SK-N-SH (cell line): ENCODE measurements at regions not wholly inside any gene's neighbourhood (a gene's known extent, or its start where the extent isn't known, plus 50 kb on each side); places are given as distances from the start of the nearest gene placed in this dataset.

Experiments
- CHD2 ChIP-seq: fragments of 150-350 bp; IDR thresholded peaks from 2 replicates; pipeline ENCODE4 v1.6.1; 2018; ENCODE audit warnings: low read length; ENCODE audit not compliant: partially characterized antibody
- ELF1 ChIP-seq: IDR thresholded peaks from 2 replicates; pipeline ENCODE4 v1.4.0; 2012
- EP300 ChIP-seq, 2 experiments: IDR thresholded peaks; 2 replicates each; pipeline versions ENCODE4 v1.4.0 to v1.6.1; 2012; ENCODE audit warnings: borderline replicate concordance in 1 of 2, low read depth in 1 of 2, low read length in 1 of 2
- EZH2phosphoT487 ChIP-seq: fragments of 200-600 bp; sonication (generic); IDR thresholded peaks from 2 replicates; pipeline ENCODE4 v1.6.1; 2017; ENCODE audit warnings: low read depth, mixed run types, mild to moderate bottlenecking, antibody characterized with exemption, moderate library complexity, borderline replicate concordance
- JUND ChIP-seq: IDR thresholded peaks from 2 replicates; pipeline ENCODE4 v1.4.0; 2012
- RFX5 ChIP-seq: IDR thresholded peaks from 2 replicates; pipeline ENCODE4 v1.6.1; 2012; ENCODE audit warnings: mild to moderate bottlenecking, improper control_type of control experiment, low read length
- RXRA ChIP-seq: IDR thresholded peaks from 2 replicates; pipeline ENCODE4 v1.4.0; 2012; ENCODE audit warnings: low read depth, mild to moderate bottlenecking, borderline replicate concordance
- TF ChIP-seq, protein P1 (sequence below): fragments of 200-600 bp; sonication (generic); IDR thresholded peaks from 2 replicates; pipeline ENCODE4 v1.6.1; 2017; ENCODE audit warnings: antibody characterized with exemption, mild to moderate bottlenecking, moderate library complexity
- TF ChIP-seq, protein P2 (sequence below): IDR thresholded peaks from 2 replicates; pipeline ENCODE4; 2012
- TF ChIP-seq, protein P3 (sequence below): IDR thresholded peaks from 2 replicates; pipeline ENCODE4 v1.4.0; 2012; ENCODE audit warnings: low read depth
- TF ChIP-seq, protein P4 (sequence below): IDR thresholded peaks from 2 replicates; pipeline ENCODE4 v1.4.0; 2012; ENCODE audit warnings: low read depth, borderline replicate concordance
- TF ChIP-seq, protein P5 (sequence below): IDR thresholded peaks from 2 replicates; pipeline ENCODE4 v1.6.1; 2012; ENCODE audit warnings: mild to moderate bottlenecking, low read depth, low read length, moderate library complexity

DNA sequence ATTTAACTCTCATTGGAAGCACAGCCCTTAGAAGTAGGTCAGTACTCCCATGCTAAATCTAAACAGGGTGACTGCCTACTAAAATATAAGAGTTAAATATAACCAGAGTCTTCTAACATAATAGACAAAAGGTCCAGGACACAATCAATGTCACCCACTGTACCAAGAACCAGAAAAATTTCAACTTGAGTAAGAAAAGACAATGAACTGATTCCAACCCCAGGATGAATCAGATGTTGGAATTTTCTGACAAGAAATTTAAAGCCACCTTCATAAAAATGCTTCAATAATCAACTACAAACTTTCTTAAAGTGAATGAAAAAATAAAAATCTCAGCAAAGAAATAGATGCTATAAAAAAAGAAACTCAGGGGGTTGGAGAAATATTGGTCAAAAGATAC lies 71.3 kb upstream of the NPAS2 start:
- TF ChIP-seq, protein P1, sequence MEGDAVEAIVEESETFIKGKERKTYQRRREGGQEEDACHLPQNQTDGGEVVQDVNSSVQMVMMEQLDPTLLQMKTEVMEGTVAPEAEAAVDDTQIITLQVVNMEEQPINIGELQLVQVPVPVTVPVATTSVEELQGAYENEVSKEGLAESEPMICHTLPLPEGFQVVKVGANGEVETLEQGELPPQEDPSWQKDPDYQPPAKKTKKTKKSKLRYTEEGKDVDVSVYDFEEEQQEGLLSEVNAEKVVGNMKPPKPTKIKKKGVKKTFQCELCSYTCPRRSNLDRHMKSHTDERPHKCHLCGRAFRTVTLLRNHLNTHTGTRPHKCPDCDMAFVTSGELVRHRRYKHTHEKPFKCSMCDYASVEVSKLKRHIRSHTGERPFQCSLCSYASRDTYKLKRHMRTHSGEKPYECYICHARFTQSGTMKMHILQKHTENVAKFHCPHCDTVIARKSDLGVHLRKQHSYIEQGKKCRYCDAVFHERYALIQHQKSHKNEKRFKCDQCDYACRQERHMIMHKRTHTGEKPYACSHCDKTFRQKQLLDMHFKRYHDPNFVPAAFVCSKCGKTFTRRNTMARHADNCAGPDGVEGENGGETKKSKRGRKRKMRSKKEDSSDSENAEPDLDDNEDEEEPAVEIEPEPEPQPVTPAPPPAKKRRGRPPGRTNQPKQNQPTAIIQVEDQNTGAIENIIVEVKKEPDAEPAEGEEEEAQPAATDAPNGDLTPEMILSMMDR: no peak
- TF ChIP-seq CHD2: no peak
- TF ChIP-seq ELF1: no peak
- TF ChIP-seq, protein P2, sequence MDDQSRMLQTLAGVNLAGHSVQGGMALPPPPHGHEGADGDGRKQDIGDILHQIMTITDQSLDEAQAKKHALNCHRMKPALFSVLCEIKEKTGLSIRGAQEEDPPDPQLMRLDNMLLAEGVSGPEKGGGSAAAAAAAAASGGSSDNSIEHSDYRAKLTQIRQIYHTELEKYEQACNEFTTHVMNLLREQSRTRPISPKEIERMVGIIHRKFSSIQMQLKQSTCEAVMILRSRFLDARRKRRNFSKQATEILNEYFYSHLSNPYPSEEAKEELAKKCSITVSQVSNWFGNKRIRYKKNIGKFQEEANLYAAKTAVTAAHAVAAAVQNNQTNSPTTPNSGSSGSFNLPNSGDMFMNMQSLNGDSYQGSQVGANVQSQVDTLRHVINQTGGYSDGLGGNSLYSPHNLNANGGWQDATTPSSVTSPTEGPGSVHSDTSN: no peak
- TF ChIP-seq EP300 (IDR thresholded peaks at IDR 0.05; ENCODE audit: borderline replicate concordance in 1 of 2, low read depth in 1 of 2, low read length in 1 of 2): no peak
- TF ChIP-seq RXRA: no peak
- TF ChIP-seq, protein P3, sequence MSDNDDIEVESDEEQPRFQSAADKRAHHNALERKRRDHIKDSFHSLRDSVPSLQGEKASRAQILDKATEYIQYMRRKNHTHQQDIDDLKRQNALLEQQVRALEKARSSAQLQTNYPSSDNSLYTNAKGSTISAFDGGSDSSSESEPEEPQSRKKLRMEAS: no peak
- TF ChIP-seq JUND: no peak
- TF ChIP-seq, protein P4, sequence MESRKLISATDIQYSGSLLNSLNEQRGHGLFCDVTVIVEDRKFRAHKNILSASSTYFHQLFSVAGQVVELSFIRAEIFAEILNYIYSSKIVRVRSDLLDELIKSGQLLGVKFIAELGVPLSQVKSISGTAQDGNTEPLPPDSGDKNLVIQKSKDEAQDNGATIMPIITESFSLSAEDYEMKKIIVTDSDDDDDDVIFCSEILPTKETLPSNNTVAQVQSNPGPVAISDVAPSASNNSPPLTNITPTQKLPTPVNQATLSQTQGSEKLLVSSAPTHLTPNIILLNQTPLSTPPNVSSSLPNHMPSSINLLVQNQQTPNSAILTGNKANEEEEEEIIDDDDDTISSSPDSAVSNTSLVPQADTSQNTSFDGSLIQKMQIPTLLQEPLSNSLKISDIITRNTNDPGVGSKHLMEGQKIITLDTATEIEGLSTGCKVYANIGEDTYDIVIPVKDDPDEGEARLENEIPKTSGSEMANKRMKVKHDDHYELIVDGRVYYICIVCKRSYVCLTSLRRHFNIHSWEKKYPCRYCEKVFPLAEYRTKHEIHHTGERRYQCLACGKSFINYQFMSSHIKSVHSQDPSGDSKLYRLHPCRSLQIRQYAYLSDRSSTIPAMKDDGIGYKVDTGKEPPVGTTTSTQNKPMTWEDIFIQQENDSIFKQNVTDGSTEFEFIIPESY: no peak
- TF ChIP-seq RFX5: no peak
- TF ChIP-seq, protein P5, sequence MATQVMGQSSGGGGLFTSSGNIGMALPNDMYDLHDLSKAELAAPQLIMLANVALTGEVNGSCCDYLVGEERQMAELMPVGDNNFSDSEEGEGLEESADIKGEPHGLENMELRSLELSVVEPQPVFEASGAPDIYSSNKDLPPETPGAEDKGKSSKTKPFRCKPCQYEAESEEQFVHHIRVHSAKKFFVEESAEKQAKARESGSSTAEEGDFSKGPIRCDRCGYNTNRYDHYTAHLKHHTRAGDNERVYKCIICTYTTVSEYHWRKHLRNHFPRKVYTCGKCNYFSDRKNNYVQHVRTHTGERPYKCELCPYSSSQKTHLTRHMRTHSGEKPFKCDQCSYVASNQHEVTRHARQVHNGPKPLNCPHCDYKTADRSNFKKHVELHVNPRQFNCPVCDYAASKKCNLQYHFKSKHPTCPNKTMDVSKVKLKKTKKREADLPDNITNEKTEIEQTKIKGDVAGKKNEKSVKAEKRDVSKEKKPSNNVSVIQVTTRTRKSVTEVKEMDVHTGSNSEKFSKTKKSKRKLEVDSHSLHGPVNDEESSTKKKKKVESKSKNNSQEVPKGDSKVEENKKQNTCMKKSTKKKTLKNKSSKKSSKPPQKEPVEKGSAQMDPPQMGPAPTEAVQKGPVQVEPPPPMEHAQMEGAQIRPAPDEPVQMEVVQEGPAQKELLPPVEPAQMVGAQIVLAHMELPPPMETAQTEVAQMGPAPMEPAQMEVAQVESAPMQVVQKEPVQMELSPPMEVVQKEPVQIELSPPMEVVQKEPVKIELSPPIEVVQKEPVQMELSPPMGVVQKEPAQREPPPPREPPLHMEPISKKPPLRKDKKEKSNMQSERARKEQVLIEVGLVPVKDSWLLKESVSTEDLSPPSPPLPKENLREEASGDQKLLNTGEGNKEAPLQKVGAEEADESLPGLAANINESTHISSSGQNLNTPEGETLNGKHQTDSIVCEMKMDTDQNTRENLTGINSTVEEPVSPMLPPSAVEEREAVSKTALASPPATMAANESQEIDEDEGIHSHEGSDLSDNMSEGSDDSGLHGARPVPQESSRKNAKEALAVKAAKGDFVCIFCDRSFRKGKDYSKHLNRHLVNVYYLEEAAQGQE: no peak
- no peak for TF ChIP-seq EZH2phosphoT487
